OCI-LY7 (cell line): ENCODE measurements at regions not wholly inside any gene's neighbourhood (a gene's known extent, or its start where the extent isn't known, plus 50 kb on each side); places are given as distances from the start of the nearest gene placed in this dataset.

Source experiments
- BruUV-seq: library from RNA; stranded (reverse); fragments of 400-500 nt; replicated peaks from 2 replicates; lab custom pipeline; 2021; lab: Mats Ljungman, UMichigan
- CTCF ChIA-PET: fragments of 300-600 bp; sonication (Branson Sonifier 250); formaldehyde crosslinking; loops from one replicate; lab custom pipeline; 2022; ENCODE audit warnings: antibody characterized with exemption; ENCODE audit not compliant: unreplicated experiment; lab: Charles Lee
- POLR2A ChIA-PET: fragments of 300-600 bp; sonication (Branson Sonifier 250); formaldehyde crosslinking; loops from one replicate; lab custom pipeline; 2022; ENCODE audit warnings: antibody characterized with exemption; lab: Charles Lee
- DNase-seq: peaks from one replicate; pipeline ENCODE4 v3.0.0-alpha.2; 2015; ENCODE audit warnings: low spot score
- H2AFZ ChIP-seq: fragments of 200-600 bp; sonication (generic), shearing (Covaris generic); 2 replicates; pipeline ENCODE4 v1.6.1; 2014; ENCODE audit warnings: mild to moderate bottlenecking, antibody characterized with exemption, low read length, moderate library complexity
- H3K27ac ChIP-seq: fragments of 200-600 bp; sonication (generic); 2 replicates; pipeline ENCODE4 v1.5.1; 2014; ENCODE audit warnings: mixed run types, low read depth, mild to moderate bottlenecking, moderate library complexity, low read length, inconsistent platforms; ENCODE audit not compliant: poor library complexity, severe bottlenecking
- H3K36me3 ChIP-seq: fragments of 200-600 bp; sonication (generic); 2 replicates; pipeline ENCODE4 v1.6.1; 2014; ENCODE audit warnings: mild to moderate bottlenecking, antibody characterized with exemption, low read length, moderate library complexity, mixed read lengths; ENCODE audit not compliant: insufficient read depth
- H3K4me1 ChIP-seq: fragments of 200-600 bp; sonication (generic); 2 replicates; pipeline ENCODE4 v1.5.1; 2014; ENCODE audit warnings: mild to moderate bottlenecking, low read length; ENCODE audit not compliant: insufficient read depth, poor library complexity, severe bottlenecking
- H3K4me2 ChIP-seq: fragments of 200-600 bp; sonication (generic); 2 replicates; pipeline ENCODE4 v1.6.1; 2014; ENCODE audit warnings: mild to moderate bottlenecking, low read length
- H3K4me3 ChIP-seq: fragments of 200-600 bp; sonication (generic); 2 replicates; pipeline ENCODE4 v1.5.1; 2014; ENCODE audit warnings: mild to moderate bottlenecking, low read depth, low read length; ENCODE audit not compliant: poor library complexity, severe bottlenecking
- H3K79me2 ChIP-seq: fragments of 200-600 bp; sonication (generic); 2 replicates; pipeline ENCODE4 v1.6.1; 2016; ENCODE audit warnings: low read depth, mild to moderate bottlenecking, low read length, moderate library complexity, mixed read lengths; ENCODE audit not compliant: insufficient read depth
- H3K9me2 ChIP-seq: fragments of 200-600 bp; sonication (generic); 2 replicates; pipeline ENCODE4 v1.6.1; 2016; ENCODE audit warnings: mild to moderate bottlenecking, low read length, mixed read lengths; ENCODE audit not compliant: insufficient read depth
- H3K9me3 ChIP-seq: fragments of 200-600 bp; sonication (generic); 2 replicates; pipeline ENCODE4 v1.6.1; 2014; ENCODE audit warnings: mild to moderate bottlenecking, mixed run types, low read length, mixed read lengths
- H4K20me1 ChIP-seq: fragments of 200-600 bp; sonication (generic); 2 replicates; pipeline ENCODE4 v1.6.1; 2014; ENCODE audit warnings: mild to moderate bottlenecking, antibody characterized with exemption, low read length, moderate library complexity, mixed read lengths; ENCODE audit not compliant: insufficient read depth
- EZH2phosphoT487 ChIP-seq: fragments of 200-600 bp; sonication (generic); IDR thresholded peaks from 2 replicates; pipeline ENCODE4 v1.6.1; 2018; ENCODE audit warnings: low read depth, borderline replicate concordance, mild to moderate bottlenecking, mixed run types, antibody characterized with exemption, low read length, moderate library complexity, mixed read lengths
- intact Hi-C: fragments of 100-400 bp; cut with micrococcal nuclease; formaldehyde crosslinking; loops from one replicate; pipeline ENCODE4 v1.10.0; 2022; ENCODE audit not compliant: unreplicated experiment
- TF ChIP-seq, protein P1 (sequence below): fragments of 200-600 bp; sonication (generic); conservative IDR thresholded peaks from 2 replicates; pipeline ENCODE4 v1.5.1; 2014; ENCODE audit warnings: mild to moderate bottlenecking, antibody characterized with exemption, low read length, moderate library complexity, mixed read lengths

DNA sequence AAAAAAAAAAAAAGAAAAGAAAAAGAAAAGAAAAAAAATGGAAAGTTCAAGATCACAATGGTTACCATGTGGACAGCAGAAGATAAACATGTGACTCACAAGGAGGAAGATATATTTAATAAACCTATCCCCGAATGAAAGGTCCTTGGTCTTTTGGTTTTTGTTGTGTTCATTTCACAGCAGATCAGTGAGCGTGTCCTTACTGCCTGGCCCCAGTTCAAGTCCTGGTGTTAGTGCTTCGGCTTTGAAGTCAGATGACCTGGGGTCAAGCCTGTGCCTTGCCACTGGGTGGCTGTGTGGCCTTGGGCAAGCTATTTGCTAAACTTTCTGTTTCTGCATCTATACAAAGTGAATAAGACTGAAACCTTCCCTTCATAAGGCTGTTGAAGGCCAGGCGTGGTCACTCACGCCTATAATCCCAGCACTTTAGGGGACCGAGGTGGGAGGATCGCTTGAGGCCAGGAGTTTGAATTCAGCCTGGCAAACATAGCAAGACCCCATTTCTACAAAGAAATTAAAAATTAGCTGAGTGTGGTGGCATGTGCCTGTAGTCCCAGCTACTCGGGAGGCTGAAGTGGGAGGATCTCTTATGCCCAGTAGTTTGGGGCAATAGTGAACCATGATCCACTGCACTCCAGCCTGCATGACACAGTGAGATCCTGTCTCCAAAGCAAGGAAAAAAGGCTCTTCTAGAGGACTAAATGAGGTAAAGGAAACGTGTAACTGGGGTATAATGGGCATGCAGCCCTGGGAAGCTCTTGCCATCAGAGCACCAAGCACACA is 94.5 kb upstream of the SPATA31D4 start:
- POLR2A ChIA-PET = interaction anchor here (0.7 kb wide), 2 partner anchors 8 to 14 kb away, joined by 3 read pairs; no protein-coding TSS in a partner anchor
- no peaks in the 10 kb centered on the region for H3K9me2 ChIP-seq
- TF ChIP-seq EZH2phosphoT487 = no peak
- TF ChIP-seq, protein P1, sequence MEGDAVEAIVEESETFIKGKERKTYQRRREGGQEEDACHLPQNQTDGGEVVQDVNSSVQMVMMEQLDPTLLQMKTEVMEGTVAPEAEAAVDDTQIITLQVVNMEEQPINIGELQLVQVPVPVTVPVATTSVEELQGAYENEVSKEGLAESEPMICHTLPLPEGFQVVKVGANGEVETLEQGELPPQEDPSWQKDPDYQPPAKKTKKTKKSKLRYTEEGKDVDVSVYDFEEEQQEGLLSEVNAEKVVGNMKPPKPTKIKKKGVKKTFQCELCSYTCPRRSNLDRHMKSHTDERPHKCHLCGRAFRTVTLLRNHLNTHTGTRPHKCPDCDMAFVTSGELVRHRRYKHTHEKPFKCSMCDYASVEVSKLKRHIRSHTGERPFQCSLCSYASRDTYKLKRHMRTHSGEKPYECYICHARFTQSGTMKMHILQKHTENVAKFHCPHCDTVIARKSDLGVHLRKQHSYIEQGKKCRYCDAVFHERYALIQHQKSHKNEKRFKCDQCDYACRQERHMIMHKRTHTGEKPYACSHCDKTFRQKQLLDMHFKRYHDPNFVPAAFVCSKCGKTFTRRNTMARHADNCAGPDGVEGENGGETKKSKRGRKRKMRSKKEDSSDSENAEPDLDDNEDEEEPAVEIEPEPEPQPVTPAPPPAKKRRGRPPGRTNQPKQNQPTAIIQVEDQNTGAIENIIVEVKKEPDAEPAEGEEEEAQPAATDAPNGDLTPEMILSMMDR = no peak
- BruUV-seq = no TSS peak
- H4K20me1 ChIP-seq = no peaks in the 10 kb centered on the region
- no peaks in the 10 kb centered on the region for H3K9me3 ChIP-seq
- H3K27ac ChIP-seq = no peak overlapping the region
- no peak for DNase-seq
- H2AFZ ChIP-seq = no peak overlapping the region
- H3K36me3 ChIP-seq = no peaks in the 10 kb centered on the region
- CTCF ChIA-PET = no interaction called here
- intact Hi-C loops = no loop called here
- H3K79me2 ChIP-seq = no peaks in the 10 kb centered on the region
- no peak overlapping the region for H3K4me3 ChIP-seq
- H3K4me2 ChIP-seq = no peak overlapping the region
- peaks cover 8% of the 10 kb centered on the region for H3K4me1 ChIP-seq

DNA sequence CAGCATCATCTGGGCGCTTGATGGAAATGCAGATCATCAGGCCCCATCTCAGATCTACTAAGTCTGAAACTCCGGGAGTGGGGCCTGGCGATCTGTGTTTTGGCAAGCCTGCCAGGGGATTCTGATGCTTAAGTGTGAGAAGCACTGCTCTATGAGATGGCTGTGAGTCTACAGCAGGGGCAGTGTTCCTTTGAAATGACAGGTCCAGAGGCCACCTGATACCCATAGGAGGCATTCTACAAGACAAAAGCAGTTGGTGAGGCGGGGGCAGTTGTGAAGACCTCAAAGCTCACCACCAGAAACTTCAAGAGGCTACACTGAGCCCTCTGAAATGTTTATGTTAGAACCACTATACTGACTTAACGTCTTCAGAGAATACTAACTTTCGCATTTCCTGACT is 86.9 kb upstream of the SPATA31D4 start:
- no peak overlapping the region for H2AFZ ChIP-seq
- H3K27ac ChIP-seq = no peak overlapping the region
- no peaks in the 10 kb centered on the region for H3K9me2 ChIP-seq
- no peak for TF ChIP-seq EZH2phosphoT487
- TF ChIP-seq, protein P1 = no peak
- H3K4me2 ChIP-seq = no peak overlapping the region
- no peaks in the 10 kb centered on the region for H3K4me1 ChIP-seq
- CTCF ChIA-PET = no interaction called here
- H3K36me3 ChIP-seq = no peaks in the 10 kb centered on the region
- H3K4me3 ChIP-seq = no peak overlapping the region
- POLR2A ChIA-PET = interaction anchor here (0.6 to 0.7 kb wide), 2 partner anchors 8 to 258 kb away, joined by 3 to 8 read pairs; no protein-coding TSS in a partner anchor
- no peaks in the 10 kb centered on the region for H3K79me2 ChIP-seq
- no peaks in the 10 kb centered on the region for H4K20me1 ChIP-seq
- no peak for DNase-seq
- intact Hi-C loops = no loop called here
- no TSS peak for BruUV-seq
- H3K9me3 ChIP-seq = no peaks in the 10 kb centered on the region

DNA sequence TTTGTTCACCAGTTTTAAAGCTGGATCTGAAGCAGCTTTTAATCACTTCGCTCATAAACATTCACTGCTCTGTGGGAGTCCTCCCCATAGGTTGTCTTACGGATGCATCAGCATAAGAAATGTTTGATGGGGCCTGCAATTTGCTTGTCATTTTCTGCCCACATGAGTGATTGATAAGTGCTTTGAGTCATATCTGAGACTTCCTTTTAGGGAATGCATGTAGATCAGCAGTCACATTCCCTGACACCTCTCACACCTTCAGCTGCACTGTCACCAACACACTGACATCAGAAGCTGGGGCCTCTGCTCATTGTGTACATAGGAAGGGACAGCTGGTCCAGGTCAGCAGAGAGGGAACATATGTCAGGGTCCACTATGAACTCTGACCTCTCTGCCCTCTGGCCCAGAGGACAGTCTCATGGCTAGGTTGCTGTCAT is 84.1 kb upstream of the SPATA31D4 start:
- no peak overlapping the region for H3K4me3 ChIP-seq
- no peaks in the 10 kb centered on the region for H3K4me1 ChIP-seq
- H3K4me2 ChIP-seq = no peak overlapping the region
- H2AFZ ChIP-seq = no peak overlapping the region
- no peaks in the 10 kb centered on the region for H3K9me2 ChIP-seq
- no TSS peak for BruUV-seq
- intact Hi-C loops = no loop called here
- no peaks in the 10 kb centered on the region for H3K9me3 ChIP-seq
- no peak overlapping the region for H3K27ac ChIP-seq
- no peaks in the 10 kb centered on the region for H3K79me2 ChIP-seq
- no peaks in the 10 kb centered on the region for H3K36me3 ChIP-seq
- no peaks in the 10 kb centered on the region for H4K20me1 ChIP-seq
- ChIA-PET POLR2A (no interaction called here), CTCF (no interaction called here)
- no peak for TF ChIP-seq EZH2phosphoT487
- TF ChIP-seq, protein P1 = no peak
- DNase-seq = no peak
